Mammary epithelial cell (primary cell): ENCODE measurements at regions not wholly inside any gene's neighbourhood (a gene's known extent, or its start where the extent isn't known, plus 50 kb on each side); places are given as distances from the start of the nearest gene placed in this dataset.

Experiments
- EZH2 ChIP-seq: IDR thresholded peaks from 2 replicates; pipeline ENCODE4 v1.6.1; 2012; ENCODE audit warnings: low read length, inconsistent platforms, borderline replicate concordance
- TF ChIP-seq, protein P1 (sequence below), 2 donors: IDR thresholded peaks in 1 of 2; conservative IDR thresholded peaks in 1 of 2; 2 replicates each; pipeline ENCODE4 v1.5.1; 2011 to 2012; ENCODE audit warnings: inconsistent platforms in 2 of 2, low read length in 2 of 2, mild to moderate bottlenecking in 2 of 2, control low read depth in 1 of 2, low read depth in 1 of 2; ENCODE audit not compliant: insufficient read depth in 1 of 2; ENCODE audit errors: extremely low read depth in 1 of 2

DNA sequence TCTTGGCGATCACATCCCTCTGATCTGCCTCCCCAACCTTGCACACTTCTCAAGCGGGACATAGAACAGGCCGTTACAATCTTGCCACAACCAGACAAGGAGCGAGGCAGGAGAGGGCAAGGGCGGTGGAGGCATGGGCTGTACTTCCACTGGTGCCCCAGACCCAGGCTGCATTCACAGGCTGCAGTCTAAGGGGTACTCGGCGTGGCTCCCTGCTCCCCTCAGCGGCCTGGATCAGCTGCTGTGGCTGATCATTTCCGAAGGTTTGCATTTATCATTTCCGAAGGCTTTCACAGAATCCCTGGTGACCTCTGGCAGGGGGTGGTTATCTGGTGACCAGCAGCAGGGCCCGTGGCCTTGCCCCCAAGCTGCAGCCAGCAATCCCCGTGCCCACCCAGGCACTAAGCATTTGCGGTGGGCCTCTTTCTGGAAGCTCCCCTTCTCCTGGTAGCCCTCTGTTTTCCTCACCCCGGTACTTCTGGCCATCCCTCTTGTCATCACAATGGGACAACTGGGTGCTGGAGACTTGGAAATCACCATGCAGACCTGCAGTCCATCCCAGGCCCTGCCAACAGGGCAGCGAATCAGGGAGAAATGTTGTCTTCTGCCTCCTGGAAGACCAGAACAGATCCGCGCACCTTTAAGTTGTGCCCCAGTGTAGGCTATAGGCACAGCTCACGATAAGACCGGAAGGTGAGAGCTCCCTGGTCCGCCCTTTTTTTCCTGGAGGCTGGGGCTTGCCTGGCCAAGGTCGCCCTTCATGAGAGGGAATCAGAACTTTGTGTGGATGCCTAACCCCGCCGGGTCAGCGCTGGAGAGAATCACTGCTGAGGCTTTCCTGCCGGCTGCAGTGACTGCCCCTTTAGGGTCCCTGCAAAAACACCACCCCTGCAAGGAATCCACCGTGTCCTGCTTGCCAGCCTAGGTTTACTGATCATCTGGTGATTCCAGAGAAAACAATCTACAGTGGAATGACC, 1739.1 kb downstream of the TP53TG3F start:
- TF ChIP-seq, protein P1, sequence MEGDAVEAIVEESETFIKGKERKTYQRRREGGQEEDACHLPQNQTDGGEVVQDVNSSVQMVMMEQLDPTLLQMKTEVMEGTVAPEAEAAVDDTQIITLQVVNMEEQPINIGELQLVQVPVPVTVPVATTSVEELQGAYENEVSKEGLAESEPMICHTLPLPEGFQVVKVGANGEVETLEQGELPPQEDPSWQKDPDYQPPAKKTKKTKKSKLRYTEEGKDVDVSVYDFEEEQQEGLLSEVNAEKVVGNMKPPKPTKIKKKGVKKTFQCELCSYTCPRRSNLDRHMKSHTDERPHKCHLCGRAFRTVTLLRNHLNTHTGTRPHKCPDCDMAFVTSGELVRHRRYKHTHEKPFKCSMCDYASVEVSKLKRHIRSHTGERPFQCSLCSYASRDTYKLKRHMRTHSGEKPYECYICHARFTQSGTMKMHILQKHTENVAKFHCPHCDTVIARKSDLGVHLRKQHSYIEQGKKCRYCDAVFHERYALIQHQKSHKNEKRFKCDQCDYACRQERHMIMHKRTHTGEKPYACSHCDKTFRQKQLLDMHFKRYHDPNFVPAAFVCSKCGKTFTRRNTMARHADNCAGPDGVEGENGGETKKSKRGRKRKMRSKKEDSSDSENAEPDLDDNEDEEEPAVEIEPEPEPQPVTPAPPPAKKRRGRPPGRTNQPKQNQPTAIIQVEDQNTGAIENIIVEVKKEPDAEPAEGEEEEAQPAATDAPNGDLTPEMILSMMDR (conservative IDR thresholded peaks at IDR 0.05 in 1 of 2, IDR thresholded peaks at IDR 0.05 in 1 of 2; ENCODE audit: extremely low read depth in 1 of 2, insufficient read depth in 1 of 2, low read depth in 1 of 2, low read length in 2 of 2) = no peak
- no peak for TF ChIP-seq EZH2
